ENCODE measurements at regions not wholly inside any gene's neighbourhood (a gene's known extent, or its start where the extent isn't known, plus 50 kb on each side); places are given as distances from the start of the nearest gene placed in this dataset.
"Not testable (repeated sequence)": the region's sequence is repeated elsewhere in the genome, so short reads cannot be mapped to it uniquely, and the experiment has no call there.

DNA sequence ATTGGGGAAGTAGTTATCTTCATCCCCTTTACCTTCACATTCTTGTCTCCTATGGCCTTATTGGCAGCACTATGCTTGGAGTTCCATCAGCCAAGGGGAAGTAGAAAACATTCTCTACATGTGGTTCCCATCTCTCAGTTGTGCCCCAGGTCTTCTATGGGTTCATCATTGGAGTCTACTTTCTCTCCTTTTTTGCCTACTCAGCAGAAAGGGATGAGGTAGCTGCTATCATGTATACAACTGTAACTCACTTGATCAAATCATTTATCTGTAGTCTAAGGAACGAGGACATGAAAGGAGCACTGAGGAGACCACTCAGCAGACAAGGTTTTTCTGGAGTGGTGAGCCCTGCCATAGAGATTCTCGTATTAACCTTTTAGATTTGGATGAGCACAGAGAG lies 119.0 kb upstream of the OR13H1 start:
- intact Hi-C loops (cut with micrococcal nuclease), result no loop called here
- no peaks in the 10 kb centered on the region for H3K9me3 Mint-ChIP-seq (ENCODE audit: unreplicated experiment)

DNA sequence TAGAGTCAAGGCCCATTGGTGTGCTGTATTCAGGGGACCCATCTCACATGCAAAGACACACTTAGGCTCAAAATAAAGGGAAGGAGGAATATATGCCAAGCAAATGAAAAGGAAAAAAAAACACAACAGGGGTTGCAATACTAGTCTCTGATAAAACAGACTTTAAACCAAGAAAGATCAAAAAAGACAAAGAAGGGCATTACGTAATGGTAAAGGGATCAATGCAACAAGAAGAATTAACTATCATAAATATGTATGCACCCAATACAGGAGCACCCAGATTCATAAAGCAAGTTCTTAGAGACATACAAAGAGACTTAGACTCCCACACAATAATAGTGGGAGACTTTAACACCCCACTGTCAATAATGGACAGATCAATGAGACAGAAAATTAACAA lies 113.4 kb upstream of the OR13H1 start:
- H3K27me3 Mint-ChIP-seq (ENCODE audit: insufficient read depth, unreplicated experiment), result peaks cover 57% of the 10 kb centered on the region
- H3K9me3 Mint-ChIP-seq (ENCODE audit: unreplicated experiment); DNase-seq (ENCODE audit: unreplicated experiment); intact Hi-C loops (cut with micrococcal nuclease); H3K4me3 Mint-ChIP-seq (ENCODE audit: unreplicated experiment); BruUV-seq (replicated peaks); H3K27ac Mint-ChIP-seq (ENCODE audit: low read depth, unreplicated experiment); CTCF ChIA-PET; H3K4me1 Mint-ChIP-seq (ENCODE audit: insufficient read depth, unreplicated experiment); POLR2A ChIA-PET; H3K36me3 Mint-ChIP-seq (ENCODE audit: insufficient read depth, unreplicated experiment): not testable (repeated sequence)

More for the DNA sequence above, 119.0 kb upstream of the OR13H1 start:
- TF ChIP-seq, protein P1, sequence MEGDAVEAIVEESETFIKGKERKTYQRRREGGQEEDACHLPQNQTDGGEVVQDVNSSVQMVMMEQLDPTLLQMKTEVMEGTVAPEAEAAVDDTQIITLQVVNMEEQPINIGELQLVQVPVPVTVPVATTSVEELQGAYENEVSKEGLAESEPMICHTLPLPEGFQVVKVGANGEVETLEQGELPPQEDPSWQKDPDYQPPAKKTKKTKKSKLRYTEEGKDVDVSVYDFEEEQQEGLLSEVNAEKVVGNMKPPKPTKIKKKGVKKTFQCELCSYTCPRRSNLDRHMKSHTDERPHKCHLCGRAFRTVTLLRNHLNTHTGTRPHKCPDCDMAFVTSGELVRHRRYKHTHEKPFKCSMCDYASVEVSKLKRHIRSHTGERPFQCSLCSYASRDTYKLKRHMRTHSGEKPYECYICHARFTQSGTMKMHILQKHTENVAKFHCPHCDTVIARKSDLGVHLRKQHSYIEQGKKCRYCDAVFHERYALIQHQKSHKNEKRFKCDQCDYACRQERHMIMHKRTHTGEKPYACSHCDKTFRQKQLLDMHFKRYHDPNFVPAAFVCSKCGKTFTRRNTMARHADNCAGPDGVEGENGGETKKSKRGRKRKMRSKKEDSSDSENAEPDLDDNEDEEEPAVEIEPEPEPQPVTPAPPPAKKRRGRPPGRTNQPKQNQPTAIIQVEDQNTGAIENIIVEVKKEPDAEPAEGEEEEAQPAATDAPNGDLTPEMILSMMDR (IDR thresholded peaks at IDR 0.05; ENCODE audit: unreplicated experiment), result no peak
- Mint-ChIP-seq H3K4me3 (ENCODE audit: unreplicated experiment) (no peak overlapping the region), H3K4me1 (ENCODE audit: insufficient read depth, unreplicated experiment) (no peaks in the 10 kb centered on the region), H3K27ac (ENCODE audit: low read depth, unreplicated experiment) (no peak overlapping the region), H3K27me3 (ENCODE audit: insufficient read depth, unreplicated experiment) (peaks cover 53% of the 10 kb centered on the region), H3K36me3 (ENCODE audit: insufficient read depth, unreplicated experiment) (no peaks in the 10 kb centered on the region)
- CTCF ChIA-PET, result no interaction called here
- POLR2A ChIA-PET, result no interaction called here
- no TSS peak for BruUV-seq (replicated peaks)
- no peak for DNase-seq (ENCODE audit: unreplicated experiment)

DNA sequence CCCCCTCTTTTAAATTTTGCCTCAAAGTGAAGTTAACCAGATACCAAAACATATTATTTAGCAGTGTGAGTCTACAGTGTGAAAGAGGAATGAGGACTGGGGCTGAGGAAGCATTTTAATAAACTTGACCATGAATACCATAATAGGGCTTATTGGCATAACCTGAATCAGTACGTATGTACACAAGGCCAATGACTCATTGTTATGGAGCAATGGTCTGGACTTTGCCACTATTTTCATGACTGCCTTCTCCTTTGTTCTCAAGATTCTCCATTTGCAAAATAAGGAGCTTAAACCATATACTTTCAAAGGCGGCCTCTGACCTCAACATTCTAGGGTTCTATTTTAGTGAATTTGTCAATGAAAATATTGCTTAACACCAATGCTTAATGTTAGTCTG lies 102.8 kb upstream of the OR13H1 start:
- intact Hi-C loops (cut with micrococcal nuclease), result no loop called here
- peaks cover 54% of the 10 kb centered on the region for H3K27me3 Mint-ChIP-seq (ENCODE audit: insufficient read depth, unreplicated experiment)
- ChIA-PET POLR2A (no interaction called here), CTCF (no interaction called here)
- H3K4me3 Mint-ChIP-seq (ENCODE audit: unreplicated experiment), result no peak overlapping the region
- H3K9me3 Mint-ChIP-seq (ENCODE audit: unreplicated experiment), result no peaks in the 10 kb centered on the region
- no TSS peak for BruUV-seq (replicated peaks)
- TF ChIP-seq, protein P1 (IDR thresholded peaks at IDR 0.05; ENCODE audit: unreplicated experiment), result no peak
- DNase-seq (ENCODE audit: unreplicated experiment), result peak; percentile 59
- H3K36me3 Mint-ChIP-seq (ENCODE audit: insufficient read depth, unreplicated experiment), result no peaks in the 10 kb centered on the region
- H3K27ac Mint-ChIP-seq (ENCODE audit: low read depth, unreplicated experiment), result no peak overlapping the region
- H3K4me1 Mint-ChIP-seq (ENCODE audit: insufficient read depth, unreplicated experiment), result no peaks in the 10 kb centered on the region

DNA sequence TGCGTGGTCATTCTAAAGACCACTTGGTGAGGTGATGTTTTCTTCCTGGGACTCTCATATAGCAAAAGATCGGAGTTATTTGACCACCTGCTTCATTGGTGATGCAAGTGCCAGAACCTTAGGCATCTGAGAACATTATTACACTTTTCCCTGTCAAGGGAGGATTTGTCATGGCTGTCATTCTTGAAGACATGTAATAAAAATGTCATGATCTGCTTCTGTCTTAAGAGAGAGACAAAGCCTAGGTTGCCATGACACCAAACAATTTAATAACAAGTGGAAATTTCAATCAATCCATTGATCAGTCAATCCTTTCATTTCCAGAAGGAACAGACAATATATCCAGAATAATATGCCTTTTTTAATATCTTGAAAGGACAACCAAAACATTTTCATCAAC lies 97.9 kb upstream of the OR13H1 start:
- Mint-ChIP-seq H3K4me3 (ENCODE audit: unreplicated experiment) (no peak overlapping the region), H3K27ac (ENCODE audit: low read depth, unreplicated experiment) (no peak overlapping the region), H3K36me3 (ENCODE audit: insufficient read depth, unreplicated experiment) (no peaks in the 10 kb centered on the region), H3K4me1 (ENCODE audit: insufficient read depth, unreplicated experiment) (no peaks in the 10 kb centered on the region), H3K9me3 (ENCODE audit: unreplicated experiment) (peaks cover 5% of the 10 kb centered on the region), H3K27me3 (ENCODE audit: insufficient read depth, unreplicated experiment) (peaks cover 46% of the 10 kb centered on the region)
- intact Hi-C loops (cut with micrococcal nuclease), result no loop called here
- DNase-seq (ENCODE audit: unreplicated experiment), result no peak
- BruUV-seq (replicated peaks), result no TSS peak
- TF ChIP-seq, protein P1 (IDR thresholded peaks at IDR 0.05; ENCODE audit: unreplicated experiment), result no peak
- POLR2A ChIA-PET, result no interaction called here
- CTCF ChIA-PET, result interaction anchor here (0.6 kb wide), 1 partner anchor 377 kb away, joined by 3 read pairs; no protein-coding TSS in a partner anchor

DNA sequence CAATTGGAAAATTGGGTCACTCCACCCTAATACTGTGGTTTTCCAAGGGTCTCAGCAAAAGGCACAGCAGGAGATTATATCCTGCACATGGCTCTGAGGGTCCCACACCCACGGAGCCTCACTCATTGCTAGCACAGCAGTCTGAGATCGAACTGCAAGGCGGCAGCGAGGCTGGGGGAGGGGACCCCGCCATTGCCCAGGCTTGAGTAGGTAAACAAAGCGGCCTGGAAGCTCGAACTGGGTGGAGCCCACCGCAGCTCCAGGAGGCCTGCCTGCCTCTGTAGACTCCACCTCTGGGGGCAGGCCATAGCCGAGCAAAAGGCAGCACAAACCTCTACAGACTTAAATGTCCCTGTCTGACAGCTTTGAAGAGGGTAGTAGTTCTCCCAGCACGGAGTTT lies 82.0 kb upstream of the OR13H1 start:
- intact Hi-C loops (cut with micrococcal nuclease); H3K27ac Mint-ChIP-seq (ENCODE audit: low read depth, unreplicated experiment); CTCF ChIA-PET; H3K4me1 Mint-ChIP-seq (ENCODE audit: insufficient read depth, unreplicated experiment); POLR2A ChIA-PET; H3K4me3 Mint-ChIP-seq (ENCODE audit: unreplicated experiment); BruUV-seq (replicated peaks); H3K9me3 Mint-ChIP-seq (ENCODE audit: unreplicated experiment); DNase-seq (ENCODE audit: unreplicated experiment); H3K36me3 Mint-ChIP-seq (ENCODE audit: insufficient read depth, unreplicated experiment): not testable (repeated sequence)
- H3K27me3 Mint-ChIP-seq (ENCODE audit: insufficient read depth, unreplicated experiment), result peaks cover 78% of the 10 kb centered on the region

DNA sequence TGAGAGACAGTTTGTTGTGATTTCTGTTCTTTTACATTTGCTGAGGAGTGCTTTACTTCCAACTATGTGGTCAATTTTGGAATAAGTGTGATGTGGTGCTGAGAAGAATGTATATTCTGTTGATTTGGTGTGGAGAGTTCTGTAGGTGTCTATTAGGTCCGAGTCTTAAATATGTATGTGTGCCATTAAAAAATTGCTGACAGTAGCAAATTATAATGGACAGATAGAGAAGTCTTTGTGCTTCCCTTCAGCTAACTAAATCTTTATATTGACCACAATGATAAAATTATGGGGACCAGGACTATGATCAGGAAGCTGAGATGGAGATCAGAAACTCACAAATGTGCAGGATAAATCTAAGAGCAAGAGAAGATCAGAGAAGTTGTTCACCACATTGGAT lies 70.1 kb upstream of the OR13H1 start:
- BruUV-seq (replicated peaks); H3K9me3 Mint-ChIP-seq (ENCODE audit: unreplicated experiment); H3K4me1 Mint-ChIP-seq (ENCODE audit: insufficient read depth, unreplicated experiment); H3K27ac Mint-ChIP-seq (ENCODE audit: low read depth, unreplicated experiment); intact Hi-C loops (cut with micrococcal nuclease); H3K36me3 Mint-ChIP-seq (ENCODE audit: insufficient read depth, unreplicated experiment); POLR2A ChIA-PET; H3K4me3 Mint-ChIP-seq (ENCODE audit: unreplicated experiment); CTCF ChIA-PET; DNase-seq (ENCODE audit: unreplicated experiment): not testable (repeated sequence)
- peaks cover 61% of the 10 kb centered on the region for H3K27me3 Mint-ChIP-seq (ENCODE audit: insufficient read depth, unreplicated experiment)

Measured in MCF 10A (cell line).